Uterus (tissue), 3 donors: ENCODE measurements at regions not wholly inside any gene's neighbourhood (a gene's known extent, or its start where the extent isn't known, plus 50 kb on each side); places are given as distances from the start of the nearest gene placed in this dataset.

Source experiments
- DNase-seq, 2 donors: peaks; one replicate each; pipeline ENCODE4 v3.0.0-alpha.2; 2019 to 2020
- H3K27ac ChIP-seq, 2 donors: fragments of 200-600 bp; sonication (generic); 1 replicate in 1 of 2; 2 replicates in 1 of 2; pipeline ENCODE4 v1.5.1; 2016 to 2018
- H3K27me3 ChIP-seq, 2 donors: fragments of 200-600 bp; sonication (generic); one replicate each; pipeline ENCODE4 v1.5.1; 2018 to 2019; ENCODE audit warnings: control low read depth in 1 of 2
- H3K36me3 ChIP-seq, 2 donors: fragments of 200-600 bp; sonication (generic); one replicate each; pipeline ENCODE4 v1.5.1; 2019; ENCODE audit warnings: control low read depth in 1 of 2
- H3K4me1 ChIP-seq, 2 donors: fragments of 200-600 bp; sonication (generic); one replicate each; pipeline ENCODE4 v1.5.1; 2018 to 2019; ENCODE audit warnings: control low read depth in 1 of 2
- H3K4me3 ChIP-seq, 2 donors: fragments of 200-600 bp; sonication (generic); 1 replicate in 1 of 2; 2 replicates in 1 of 2; pipeline ENCODE4 v1.5.1; 2018 to 2019; ENCODE audit warnings: mild to moderate bottlenecking in 1 of 2
- H3K9me3 ChIP-seq, 2 donors: fragments of 200-600 bp; sonication (generic); one replicate each; pipeline ENCODE4 v1.5.1; 2019; ENCODE audit warnings: control low read depth in 1 of 2
- POLR2A ChIP-seq, 2 donors: fragments of 450-650 bp; IDR thresholded peaks; one replicate each; pipeline ENCODE4 v1.6.1; 2016; ENCODE audit warnings: antibody characterized with exemption in 2 of 2, mild to moderate bottlenecking in 1 of 2, moderate library complexity in 1 of 2
- intact Hi-C: fragments of 100-400 bp; cut with DNase I; formaldehyde crosslinking; loops from one replicate; pipeline ENCODE4 v1.15.1; 2023; ENCODE audit warnings: low total_unique reads
- TF ChIP-seq, protein P1 (sequence below), 4 experiments: fragments of 200-600 bp in 2 of 4; fragments of 450-650 bp in 2 of 4; sonication (generic) in 2 of 4; IDR thresholded peaks; one replicate each; pipeline ENCODE4 v1.5.1; 2016 to 2019; ENCODE audit warnings: antibody characterized with exemption in 4 of 4, mild to moderate bottlenecking in 2 of 4, moderate library complexity in 1 of 4
- donor health status: DM: yes; HTN: yes; CAD: no.

DNA sequence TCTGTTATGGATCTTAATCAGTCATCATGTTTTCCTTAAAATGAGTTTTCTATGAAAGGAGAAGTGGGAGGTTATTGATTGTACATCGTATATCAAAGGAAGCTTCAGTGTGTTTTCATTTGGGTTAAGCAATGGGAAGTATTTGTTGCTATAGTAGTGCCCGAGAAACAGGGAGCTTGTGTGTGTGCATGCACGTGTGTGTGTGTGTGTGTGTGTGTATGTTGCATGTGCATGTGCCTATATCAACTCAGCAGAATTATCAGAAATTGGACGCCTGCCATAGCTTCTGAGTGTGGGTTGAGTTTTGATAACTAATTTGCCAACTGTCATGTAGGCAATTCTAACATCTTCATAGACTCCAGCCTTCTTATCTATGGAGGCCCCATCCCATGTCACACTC, 246.1 kb upstream of the CRY1 start:
- TF ChIP-seq, protein P1, sequence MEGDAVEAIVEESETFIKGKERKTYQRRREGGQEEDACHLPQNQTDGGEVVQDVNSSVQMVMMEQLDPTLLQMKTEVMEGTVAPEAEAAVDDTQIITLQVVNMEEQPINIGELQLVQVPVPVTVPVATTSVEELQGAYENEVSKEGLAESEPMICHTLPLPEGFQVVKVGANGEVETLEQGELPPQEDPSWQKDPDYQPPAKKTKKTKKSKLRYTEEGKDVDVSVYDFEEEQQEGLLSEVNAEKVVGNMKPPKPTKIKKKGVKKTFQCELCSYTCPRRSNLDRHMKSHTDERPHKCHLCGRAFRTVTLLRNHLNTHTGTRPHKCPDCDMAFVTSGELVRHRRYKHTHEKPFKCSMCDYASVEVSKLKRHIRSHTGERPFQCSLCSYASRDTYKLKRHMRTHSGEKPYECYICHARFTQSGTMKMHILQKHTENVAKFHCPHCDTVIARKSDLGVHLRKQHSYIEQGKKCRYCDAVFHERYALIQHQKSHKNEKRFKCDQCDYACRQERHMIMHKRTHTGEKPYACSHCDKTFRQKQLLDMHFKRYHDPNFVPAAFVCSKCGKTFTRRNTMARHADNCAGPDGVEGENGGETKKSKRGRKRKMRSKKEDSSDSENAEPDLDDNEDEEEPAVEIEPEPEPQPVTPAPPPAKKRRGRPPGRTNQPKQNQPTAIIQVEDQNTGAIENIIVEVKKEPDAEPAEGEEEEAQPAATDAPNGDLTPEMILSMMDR (IDR thresholded peaks at IDR 0.05): no peak
- no peak for TF ChIP-seq POLR2A (IDR thresholded peaks at IDR 0.05)
- Histone ChIP-seq H3K36me3 (no peaks in the 10 kb centered on the region), H3K4me3 (no peak overlapping the region), H3K9me3 (no peaks in the 10 kb centered on the region), H3K27me3 (no peaks in the 10 kb centered on the region), H3K27ac (no peak overlapping the region), H3K4me1 (no peaks in the 10 kb centered on the region)
- DNase-seq: no peak
- intact Hi-C loops: no loop called here

DNA sequence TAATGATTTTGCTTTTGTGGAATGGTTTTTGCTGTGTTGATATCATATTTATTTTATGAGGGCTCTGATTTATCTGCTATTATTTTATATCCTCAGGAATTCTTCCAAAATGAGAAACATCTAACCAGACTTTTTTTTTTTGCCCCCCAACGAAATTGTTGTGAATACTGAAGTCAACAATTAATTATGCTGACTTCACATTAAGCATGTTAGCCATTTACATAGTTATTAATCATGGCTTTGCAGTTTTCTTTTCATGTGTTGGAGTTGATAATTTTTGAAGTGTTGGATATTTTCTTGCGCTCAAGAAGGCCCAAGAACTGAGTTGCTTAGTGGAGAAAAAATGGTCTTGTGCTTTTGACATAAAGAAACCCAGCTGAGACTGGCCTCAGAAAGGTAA, 246.6 kb upstream of the CRY1 start:
- Histone ChIP-seq H3K27ac (no peak overlapping the region), H3K27me3 (no peaks in the 10 kb centered on the region), H3K9me3 (no peaks in the 10 kb centered on the region), H3K4me3 (no peak overlapping the region), H3K4me1 (no peaks in the 10 kb centered on the region), H3K36me3 (no peaks in the 10 kb centered on the region)
- intact Hi-C loops: no loop called here
- TF ChIP-seq, protein P1 (IDR thresholded peaks at IDR 0.05): no peak
- no peak for TF ChIP-seq POLR2A (IDR thresholded peaks at IDR 0.05)
- no peak for DNase-seq

DNA sequence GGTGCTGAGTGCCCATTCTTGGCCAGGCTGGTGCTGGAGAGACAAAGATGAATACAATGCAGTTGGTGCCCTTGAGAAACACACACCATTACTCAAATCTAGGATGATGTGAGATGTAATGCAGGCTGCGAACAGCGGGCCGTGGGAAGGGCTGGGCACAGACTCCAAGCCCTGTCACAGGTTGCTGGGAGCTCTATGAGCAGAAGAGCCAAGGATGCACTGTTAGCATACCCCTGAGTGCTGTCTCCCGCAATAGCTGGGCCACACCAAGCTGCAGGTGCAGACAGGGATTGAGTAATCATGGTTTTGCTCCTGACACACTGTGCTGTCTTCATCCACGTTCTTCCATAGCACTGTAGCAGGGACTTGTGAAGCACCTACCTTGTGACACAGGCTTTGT, 247.5 kb upstream of the CRY1 start:
- no peaks in the 10 kb centered on the region for H3K27me3 ChIP-seq
- no peak overlapping the region for H3K4me3 ChIP-seq
- H3K9me3 ChIP-seq: no peaks in the 10 kb centered on the region
- no peak overlapping the region for H3K27ac ChIP-seq
- H3K4me1 ChIP-seq: no peaks in the 10 kb centered on the region
- no peaks in the 10 kb centered on the region for H3K36me3 ChIP-seq
- no peak for DNase-seq
- intact Hi-C loops: no loop called here
- TF ChIP-seq POLR2A (IDR thresholded peaks at IDR 0.05): no peak
- TF ChIP-seq, protein P1 (IDR thresholded peaks at IDR 0.05): no peak

DNA sequence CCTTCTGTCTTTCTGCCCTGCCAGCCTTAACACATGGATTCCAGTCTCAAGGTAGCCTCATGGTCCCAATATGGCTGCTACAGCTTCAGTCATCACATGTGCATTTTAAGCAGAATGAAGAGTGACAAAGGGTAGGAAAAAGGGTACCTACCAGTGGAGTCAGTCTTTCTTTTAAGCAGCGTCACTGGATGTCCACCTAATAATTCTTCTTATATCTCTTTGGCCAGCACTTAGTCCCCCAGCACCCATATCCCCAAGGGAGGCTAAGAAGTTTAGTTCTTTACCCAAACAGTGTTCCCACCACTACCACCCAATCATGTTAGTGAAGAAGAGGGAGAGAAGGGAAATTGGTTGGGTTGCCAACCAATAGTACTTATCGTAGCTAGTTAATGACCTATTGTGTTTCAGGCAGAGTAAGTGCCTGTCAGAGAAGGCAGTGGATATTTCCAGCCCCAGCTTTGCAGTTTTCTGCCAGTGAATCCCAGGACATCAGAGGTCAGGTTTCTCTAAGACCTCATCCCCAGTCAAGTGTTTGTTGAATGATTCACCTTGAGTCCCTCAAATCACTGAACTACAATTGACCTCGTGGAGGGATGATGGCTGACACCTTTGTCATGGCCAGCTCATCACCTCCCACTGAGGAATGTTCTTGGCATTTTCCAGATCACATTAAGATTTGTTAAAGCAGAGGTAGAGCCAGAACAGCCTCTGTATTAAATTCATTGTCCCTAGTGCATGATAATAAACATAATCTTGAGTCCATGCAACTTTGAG, 250.9 kb upstream of the CRY1 start:
- DNase-seq: no peak
- Histone ChIP-seq H3K36me3 (no peaks in the 10 kb centered on the region), H3K9me3 (no peaks in the 10 kb centered on the region), H3K4me3 (no peak overlapping the region), H3K4me1 (no peaks in the 10 kb centered on the region), H3K27ac (no peak overlapping the region), H3K27me3 (no peaks in the 10 kb centered on the region)
- TF ChIP-seq, protein P1 (IDR thresholded peaks at IDR 0.05): no peak
- no peak for TF ChIP-seq POLR2A (IDR thresholded peaks at IDR 0.05)
- intact Hi-C loops: no loop called here

DNA sequence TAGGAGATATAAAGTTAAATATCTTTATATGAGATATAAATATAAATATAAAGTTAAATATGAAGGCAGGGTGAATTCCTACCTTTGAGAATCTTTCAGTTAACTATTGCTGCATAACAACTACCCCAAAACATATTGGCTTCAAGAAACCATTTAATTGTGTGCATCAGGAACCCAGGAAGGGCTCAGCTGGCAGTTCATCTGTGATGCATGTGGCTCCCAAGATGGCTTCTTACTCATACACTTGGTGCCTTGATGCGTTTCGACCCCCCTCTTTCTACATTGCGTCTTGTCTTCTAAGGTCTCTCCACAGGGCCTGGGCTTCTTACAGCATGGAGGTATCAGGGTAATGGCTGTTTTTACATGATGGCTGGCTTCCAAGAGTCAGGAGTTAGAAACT, 253.9 kb upstream of the CRY1 start:
- no peaks in the 10 kb centered on the region for H3K36me3 ChIP-seq
- TF ChIP-seq, protein P1 (IDR thresholded peaks at IDR 0.05): no peak
- TF ChIP-seq POLR2A (IDR thresholded peaks at IDR 0.05): no peak
- H3K27ac ChIP-seq: no peak overlapping the region
- DNase-seq: no peak
- H3K9me3 ChIP-seq: no peaks in the 10 kb centered on the region
- no peak overlapping the region for H3K4me3 ChIP-seq
- H3K27me3 ChIP-seq: no peaks in the 10 kb centered on the region
- H3K4me1 ChIP-seq: no peaks in the 10 kb centered on the region
- intact Hi-C loops: no loop called here
